ENCODE measurements at regions not wholly inside any gene's neighbourhood (a gene's known extent, or its start where the extent isn't known, plus 50 kb on each side); places are given as distances from the start of the nearest gene placed in this dataset.

DNA sequence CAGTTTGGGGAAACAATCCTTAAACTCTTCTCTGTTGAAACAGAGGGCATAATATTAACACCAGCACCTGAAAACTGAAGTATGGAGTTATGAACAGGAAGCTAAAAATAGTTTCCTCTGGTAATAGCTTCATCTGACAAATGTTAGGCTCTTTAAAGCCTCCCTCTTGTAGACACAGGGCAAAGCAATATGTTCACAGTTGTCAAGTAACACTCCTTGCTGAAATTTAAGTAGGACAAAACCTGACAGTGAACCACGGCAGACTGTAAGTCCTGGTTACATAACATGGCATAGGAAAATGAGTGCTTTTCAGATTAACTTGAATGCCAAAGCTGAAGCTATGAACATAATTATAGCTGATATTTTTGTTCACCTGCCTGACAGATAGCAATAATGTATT, 172.9 kb downstream of the CMPK2 start:
- TF ChIP-seq CTCF (conservative IDR thresholded peaks at IDR 0.05): no peak
- TF ChIP-seq EZH2 (IDR thresholded peaks at IDR 0.05; ENCODE audit: low read depth): no peak

All from PC-9 (cell line).